ENCODE measurements at regions not wholly inside any gene's neighbourhood (a gene's known extent, or its start where the extent isn't known, plus 50 kb on each side); places are given as distances from the start of the nearest gene placed in this dataset.

GRCh38 chr5:164179406-164179805, 674.0 kb downstream of the MAT2B start:
- no peak for TF ChIP-seq CTCF (IDR thresholded peaks at IDR 0.05 in 8 of 11, conservative IDR thresholded peaks at IDR 0.05 in 3 of 11)
- TF ChIP-seq POLR2A (IDR thresholded peaks at IDR 0.05) = no peak
